GM08714 (cell line): ENCODE measurements at regions not wholly inside any gene's neighbourhood (a gene's known extent, or its start where the extent isn't known, plus 50 kb on each side); places are given as distances from the start of the nearest gene placed in this dataset.

Source experiments
- H3K4me3 ChIP-seq: fragments of 200-500 bp; sonication (Bioruptor generic); 2 replicates; pipeline ENCODE4 v1.5.1; 2014; ENCODE audit warnings: mild to moderate bottlenecking, low read length, inconsistent platforms
- ZNF274 ChIP-seq: IDR thresholded peaks from 2 replicates; pipeline ENCODE4 v1.6.1; 2012; ENCODE audit warnings: mild to moderate bottlenecking, low read depth, low read length

DNA sequence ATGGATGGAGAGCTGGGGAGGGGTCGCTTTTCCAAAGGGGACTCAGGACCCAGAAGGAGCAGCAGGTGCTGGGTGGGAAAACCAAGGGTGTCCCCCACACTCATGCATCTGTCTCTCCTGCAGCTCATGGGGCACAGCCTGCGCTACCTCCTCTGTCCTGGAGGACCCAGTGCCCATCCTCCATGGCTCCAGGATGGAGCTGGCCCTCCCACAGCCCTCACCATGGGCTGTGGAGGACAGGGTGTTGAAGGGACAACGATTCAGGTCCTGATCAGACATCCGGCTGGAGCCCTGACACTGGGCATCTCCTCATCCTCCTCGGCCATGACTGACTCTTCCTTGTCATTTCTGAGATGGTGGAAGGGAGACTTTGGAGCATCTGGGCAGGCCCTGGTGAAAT lies 97.9 kb upstream of the SULF2 start:
- no peak overlapping the region for H3K4me3 ChIP-seq
- no peak for TF ChIP-seq ZNF274

DNA sequence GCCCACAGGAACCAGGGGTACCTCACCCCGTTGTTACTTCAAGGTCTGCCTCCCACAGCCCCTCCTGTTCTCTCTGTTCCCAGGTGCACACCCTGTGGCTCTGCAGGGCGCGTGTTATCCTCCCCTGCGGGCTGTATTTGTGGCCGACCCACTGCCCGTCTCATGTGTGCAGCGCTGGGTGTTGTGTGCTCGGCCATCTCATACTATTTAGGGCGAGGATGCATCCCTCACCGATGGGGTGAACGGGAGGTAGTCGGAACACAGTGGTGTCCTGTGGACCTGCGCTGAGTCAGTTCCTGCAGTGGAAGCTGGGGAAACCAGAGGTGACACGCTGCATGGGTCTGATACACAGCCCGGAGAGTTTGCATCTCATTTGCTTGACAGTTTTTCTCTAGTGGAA lies 94.5 kb upstream of the SULF2 start:
- no peak overlapping the region for H3K4me3 ChIP-seq
- no peak for TF ChIP-seq ZNF274

DNA sequence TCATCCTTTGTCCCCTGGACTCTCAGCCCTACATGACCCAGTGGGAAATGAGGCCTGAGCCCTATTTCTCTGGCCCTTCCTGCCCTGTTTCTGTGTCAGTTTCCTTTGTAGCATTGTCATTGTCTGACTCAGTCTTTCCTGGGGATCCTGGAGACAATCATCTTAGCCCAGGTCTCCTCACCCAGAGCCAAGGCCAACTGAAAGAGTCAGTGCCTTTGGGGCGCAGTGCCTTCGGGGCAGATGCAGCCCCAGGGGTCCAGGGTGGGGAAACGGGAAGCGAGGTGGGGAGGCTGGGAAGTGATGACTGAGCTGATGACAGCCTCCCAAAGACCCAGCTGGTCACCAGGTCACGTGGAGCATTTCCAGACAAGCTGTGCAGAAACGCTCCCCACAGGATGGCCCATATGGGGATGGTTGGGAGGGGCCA lies 93.3 kb upstream of the SULF2 start:
- TF ChIP-seq ZNF274: no peak
- no peak overlapping the region for H3K4me3 ChIP-seq

DNA sequence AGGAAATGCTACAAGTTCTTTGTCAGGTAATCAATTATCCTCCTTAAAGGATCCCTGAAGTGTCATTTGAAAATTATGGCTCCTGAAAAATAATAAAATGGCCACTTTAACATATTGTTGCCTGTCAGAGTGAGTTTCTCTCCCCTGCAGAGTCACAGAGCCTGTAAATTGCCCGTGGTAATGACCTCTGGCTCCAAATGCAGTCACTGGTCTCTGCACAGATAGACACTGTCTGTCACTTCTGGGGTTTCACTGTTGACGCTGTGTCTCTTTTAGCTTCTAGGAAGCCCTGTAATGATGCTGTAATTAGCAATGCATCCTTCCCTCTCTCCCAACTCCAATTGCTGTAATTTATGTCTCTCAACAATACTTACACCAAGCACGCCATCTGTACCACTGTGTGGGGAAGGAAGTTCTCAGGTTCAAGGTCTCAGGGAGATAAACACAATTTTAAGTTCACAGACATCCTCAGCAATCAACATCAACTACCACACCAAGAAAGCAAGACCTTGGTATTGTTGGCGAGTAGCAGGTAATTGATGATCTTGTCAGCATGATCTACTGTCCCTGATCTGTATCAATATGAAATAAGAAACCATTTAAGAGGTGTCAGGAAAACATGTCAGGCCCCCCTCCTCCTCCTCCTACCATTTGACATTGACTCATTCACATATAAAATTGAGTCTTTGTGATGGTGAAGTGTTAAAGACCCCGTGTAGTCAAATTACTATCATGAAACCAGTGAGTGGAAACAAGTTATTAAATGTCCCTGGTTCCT lies 91.2 kb upstream of the SULF2 start:
- H3K4me3 ChIP-seq: no peak overlapping the region
- no peak for TF ChIP-seq ZNF274

DNA sequence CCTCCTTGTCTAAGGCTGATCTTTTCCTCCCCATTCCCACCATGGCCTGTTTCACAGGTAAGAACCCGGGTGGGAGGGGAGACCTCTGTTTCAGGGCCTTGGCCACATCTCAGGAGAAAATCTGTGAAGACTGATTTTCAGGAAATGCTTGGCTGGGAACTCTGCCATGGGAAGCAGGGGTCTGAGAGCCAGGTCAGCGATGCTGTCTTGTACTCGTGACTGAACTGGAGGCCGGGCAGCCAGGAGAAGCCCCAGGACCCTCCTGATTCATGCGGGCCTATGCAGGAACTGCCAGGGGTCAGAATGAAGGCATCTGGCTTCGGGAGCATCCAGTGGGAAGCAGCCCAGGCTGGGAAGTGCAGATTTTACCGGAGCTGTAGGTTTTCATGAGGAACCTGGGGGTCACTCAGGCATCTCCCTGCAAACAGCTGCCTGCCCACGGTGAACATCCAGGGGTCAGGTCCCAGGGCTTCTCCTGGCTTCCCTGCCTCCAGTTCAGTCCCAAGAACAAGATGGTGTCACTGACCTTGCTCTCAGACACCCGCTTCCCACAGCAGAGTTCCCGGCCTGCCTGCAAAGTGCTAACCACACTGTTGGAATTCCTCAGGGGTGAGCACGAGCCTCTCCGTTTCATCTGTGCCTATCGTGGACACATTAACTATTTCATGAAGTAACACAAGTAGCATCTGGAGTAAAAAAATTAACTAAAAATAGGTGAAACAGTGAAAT lies 90.2 kb upstream of the SULF2 start:
- no peak overlapping the region for H3K4me3 ChIP-seq
- TF ChIP-seq ZNF274: no peak

DNA sequence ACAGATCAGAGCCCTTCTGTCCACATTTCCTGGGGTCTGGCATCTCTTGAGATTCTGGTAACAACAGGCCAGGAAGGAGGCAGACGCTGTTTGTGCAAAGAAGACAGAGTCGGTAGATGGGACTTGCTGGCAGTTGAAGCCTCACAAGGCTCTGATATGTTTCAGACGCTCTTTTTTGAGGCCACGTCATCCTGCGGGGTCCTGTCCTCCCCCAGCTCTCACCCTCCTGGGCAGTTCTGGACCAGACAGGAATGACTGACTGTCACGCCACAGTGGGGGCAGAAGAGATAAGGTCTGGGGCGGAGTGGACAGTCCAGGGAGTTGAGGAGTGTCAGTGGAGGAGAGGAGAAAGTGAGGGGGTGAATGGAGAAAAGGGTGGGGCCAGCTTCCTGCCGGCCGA lies 87.1 kb upstream of the SULF2 start:
- no peak overlapping the region for H3K4me3 ChIP-seq
- no peak for TF ChIP-seq ZNF274

DNA sequence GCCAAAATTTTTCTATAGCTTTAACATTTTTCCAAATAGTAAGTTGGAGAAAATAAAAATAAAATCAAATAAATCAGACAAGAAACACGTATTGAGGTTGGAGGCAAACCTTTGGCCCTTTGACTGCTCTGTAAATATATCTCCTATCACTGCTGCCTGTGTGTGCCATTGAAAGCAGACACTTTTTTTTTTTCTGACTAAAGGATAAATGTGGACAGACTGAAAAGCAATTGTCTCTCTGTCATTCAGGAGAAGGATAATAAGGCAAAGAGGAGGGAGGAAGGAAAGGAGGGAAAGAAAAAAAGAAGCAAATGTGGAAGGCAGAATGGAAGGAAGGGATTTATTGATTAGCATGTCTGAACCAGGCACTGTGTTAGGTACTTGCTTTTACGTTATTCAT lies 85.2 kb upstream of the SULF2 start:
- H3K4me3 ChIP-seq: no peak overlapping the region
- TF ChIP-seq ZNF274: no peak

DNA sequence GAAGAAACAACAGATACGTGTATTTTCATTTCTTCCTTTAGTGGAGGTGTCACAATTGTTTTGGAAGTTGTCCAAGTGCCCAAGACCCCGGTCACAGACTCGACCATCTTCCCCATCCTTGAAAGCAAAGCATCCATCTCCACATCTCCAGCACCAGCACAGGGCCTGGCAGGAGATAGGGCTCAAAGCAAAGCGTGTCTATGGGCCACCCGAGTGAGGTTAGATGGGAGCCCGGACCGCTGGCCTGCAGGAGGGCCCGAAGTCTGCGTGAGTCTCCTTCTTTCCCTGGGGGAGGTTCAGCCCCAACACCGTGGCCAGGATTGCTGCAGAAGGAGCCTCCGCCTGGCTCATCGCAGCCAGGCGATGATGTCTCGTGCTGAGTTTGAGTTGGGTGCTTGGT lies 83.5 kb upstream of the SULF2 start:
- TF ChIP-seq ZNF274: no peak
- no peak overlapping the region for H3K4me3 ChIP-seq

DNA sequence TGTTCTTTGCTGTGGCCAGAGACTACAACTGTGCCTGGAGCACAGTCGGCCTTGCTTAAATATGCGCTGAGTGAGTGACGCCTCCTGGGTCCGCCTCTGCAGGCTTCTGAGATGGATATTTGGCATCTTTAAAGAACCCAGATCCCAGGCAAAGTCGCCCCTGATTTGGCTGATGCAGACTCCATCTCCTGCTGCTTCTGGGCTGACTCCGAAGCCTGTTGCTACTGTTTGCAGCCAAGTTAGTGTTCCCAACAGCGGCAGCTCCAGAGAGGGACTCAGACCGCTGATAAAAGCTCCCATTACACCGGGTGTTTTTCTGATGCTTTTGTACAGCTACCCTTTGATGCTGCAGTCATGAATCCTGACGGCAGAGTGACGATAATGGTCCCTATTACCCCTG lies 83.0 kb upstream of the SULF2 start:
- no peak overlapping the region for H3K4me3 ChIP-seq
- TF ChIP-seq ZNF274: no peak

DNA sequence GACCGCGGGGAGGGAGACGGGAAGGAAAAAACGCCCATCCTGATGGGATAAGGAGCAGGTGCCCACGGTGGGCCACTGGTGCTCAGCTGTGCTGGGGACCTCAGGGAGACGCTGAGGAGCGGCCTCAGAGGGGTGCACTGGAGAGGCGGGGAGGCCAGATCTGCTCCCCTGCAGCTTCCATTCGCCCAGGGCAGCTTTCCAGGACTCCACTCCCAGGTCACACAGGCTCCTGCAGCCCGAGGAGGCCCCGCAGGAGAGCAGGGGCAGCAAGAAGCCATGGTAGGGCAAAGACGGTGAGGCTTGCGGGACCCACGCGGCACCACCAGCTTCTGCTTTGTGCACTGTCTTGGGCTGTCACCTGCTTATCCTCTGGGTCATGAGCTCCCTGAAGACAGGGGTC lies 82.5 kb upstream of the SULF2 start:
- no peak overlapping the region for H3K4me3 ChIP-seq
- TF ChIP-seq ZNF274: no peak

DNA sequence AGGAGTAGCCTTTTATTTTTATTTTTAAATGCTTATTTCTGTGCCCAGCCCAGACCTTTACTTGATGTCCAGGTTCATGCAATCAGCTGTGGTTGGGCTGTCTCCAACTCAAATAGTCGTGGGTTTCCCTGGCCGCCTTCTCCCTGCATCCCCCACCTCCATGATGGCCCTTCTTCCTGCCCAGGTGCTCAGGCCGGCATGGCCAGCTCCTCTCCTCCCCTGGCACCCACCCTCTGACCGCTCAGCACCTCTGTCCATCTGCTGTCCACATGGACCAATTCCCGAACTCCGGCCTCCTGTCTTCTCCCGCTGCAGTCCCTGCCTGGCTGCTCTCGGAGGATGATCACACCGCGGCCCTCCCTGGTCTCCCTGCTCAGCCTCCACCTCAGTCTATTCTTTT lies 81.2 kb upstream of the SULF2 start:
- no peak overlapping the region for H3K4me3 ChIP-seq

DNA sequence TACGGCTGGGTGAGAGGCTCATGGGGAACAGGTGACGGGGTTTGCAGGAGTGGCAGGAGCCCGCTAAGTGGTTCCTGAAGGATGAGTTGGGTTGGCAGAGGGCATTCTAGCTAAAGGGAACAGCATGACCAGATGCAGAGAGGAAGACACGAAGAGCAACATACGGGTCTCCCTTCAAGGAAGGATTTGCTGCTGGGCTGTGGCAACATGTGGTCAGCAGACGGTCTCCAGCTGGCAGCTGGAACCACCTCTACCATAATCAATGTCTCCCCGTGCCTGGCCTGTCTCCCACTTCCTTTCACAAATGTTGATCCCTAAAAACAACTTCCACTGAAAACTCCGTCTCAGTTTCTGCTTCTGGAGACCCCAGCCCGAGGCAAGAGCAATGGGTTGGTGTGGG lies 80.6 kb upstream of the SULF2 start:
- no peak overlapping the region for H3K4me3 ChIP-seq

More for the DNA sequence above, 81.2 kb upstream of the SULF2 start:
- no peak for TF ChIP-seq ZNF274

DNA sequence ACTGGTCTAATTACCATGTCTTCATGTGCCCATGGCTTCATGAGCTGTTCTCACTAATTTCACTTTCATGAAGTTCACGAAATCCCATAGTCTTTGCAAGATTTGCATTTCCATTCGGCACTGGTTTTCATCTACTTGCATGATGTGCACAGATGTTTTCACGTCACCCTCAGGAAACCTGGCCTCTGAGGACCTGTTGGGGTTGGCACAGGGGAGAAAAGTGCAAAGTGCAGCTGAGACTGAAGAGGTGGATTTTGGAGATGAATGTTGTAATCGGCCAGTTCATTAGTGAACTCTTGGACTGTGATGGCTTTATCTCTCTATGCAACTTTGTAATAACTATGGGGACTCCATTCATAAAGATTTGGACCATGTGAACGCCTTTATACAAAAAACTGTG lies 80.2 kb upstream of the SULF2 start:
- TF ChIP-seq ZNF274: no peak
- H3K4me3 ChIP-seq: no peak overlapping the region

More for the DNA sequence above, 80.6 kb upstream of the SULF2 start:
- TF ChIP-seq ZNF274: no peak

DNA sequence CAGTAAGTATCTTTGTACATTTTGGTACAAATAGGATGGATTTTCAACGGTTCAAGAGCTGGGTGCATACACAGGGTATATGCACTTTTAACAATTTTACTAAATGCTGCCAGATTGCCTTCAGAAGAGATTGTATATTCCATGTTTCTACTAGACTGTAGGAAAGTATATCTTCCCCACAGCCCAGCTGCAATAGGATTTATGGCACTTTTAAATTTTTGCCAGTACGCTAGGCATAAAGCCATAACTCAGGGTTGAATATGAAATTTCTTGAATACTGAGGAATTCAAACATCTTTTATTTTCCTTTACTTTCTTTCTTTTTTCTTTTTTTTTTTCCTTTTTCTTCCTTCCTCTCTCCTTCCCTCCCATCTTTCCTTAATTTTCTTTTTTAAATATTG lies 78.7 kb upstream of the SULF2 start:
- H3K4me3 ChIP-seq: no peak overlapping the region
- TF ChIP-seq ZNF274: no peak

DNA sequence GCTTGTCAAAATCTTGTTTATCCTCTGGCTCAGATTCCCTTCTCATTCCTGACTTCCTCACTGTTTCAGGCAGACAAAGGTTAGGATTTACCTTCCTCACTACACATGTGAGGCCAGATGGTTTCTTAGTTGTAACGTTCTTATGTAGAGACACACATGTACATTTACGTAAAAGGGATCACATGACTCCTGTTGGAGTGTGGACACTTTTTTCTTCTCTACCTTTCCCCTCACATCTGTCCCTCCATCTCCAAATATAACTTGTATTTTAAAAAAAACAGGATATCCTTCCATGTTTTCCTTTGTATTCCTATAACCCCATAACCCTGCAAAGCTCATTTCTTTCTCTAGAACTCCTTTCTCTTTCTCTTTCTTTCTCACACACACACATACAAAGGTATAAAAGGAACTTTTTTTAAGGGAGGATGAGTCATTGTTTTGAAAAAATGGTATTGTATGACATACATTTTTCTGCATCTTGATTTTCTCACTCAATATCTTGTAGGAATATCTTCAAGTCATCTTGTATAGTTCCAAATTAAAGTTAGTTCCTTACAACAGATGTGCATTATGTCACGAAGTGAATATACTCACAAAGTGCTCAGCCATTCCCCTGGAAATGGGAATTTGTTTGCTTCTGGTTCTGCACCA lies 78.2 kb upstream of the SULF2 start:
- TF ChIP-seq ZNF274: no peak
- no peak overlapping the region for H3K4me3 ChIP-seq
